ENCODE measurements at regions not wholly inside any gene's neighbourhood (a gene's known extent, or its start where the extent isn't known, plus 50 kb on each side); places are given as distances from the start of the nearest gene placed in this dataset.

- no peak for DNase-seq (ENCODE audit: low read depth, low spot score)
- ChIA-PET CTCF (no interaction called here), POLR2A (no interaction called here)
- no peak overlapping the region for H3K4me3 ChIP-seq (ENCODE audit: low read depth, low read length)
- TF ChIP-seq CTCF (IDR thresholded peaks at IDR 0.05; ENCODE audit: insufficient read depth, low read length, missing control alignments), result no peak
Observed at GRCh38 chrX:69313617-69314290, 148.5 kb upstream of the PJA1 start.

- H3K4me3 ChIP-seq (ENCODE audit: low read depth, low read length), result no peak overlapping the region
- ChIA-PET POLR2A (no interaction called here), CTCF (no interaction called here)
Observed at GRCh38 chrX:69311936-69312670, 146.8 kb upstream of the PJA1 start.

DNA sequence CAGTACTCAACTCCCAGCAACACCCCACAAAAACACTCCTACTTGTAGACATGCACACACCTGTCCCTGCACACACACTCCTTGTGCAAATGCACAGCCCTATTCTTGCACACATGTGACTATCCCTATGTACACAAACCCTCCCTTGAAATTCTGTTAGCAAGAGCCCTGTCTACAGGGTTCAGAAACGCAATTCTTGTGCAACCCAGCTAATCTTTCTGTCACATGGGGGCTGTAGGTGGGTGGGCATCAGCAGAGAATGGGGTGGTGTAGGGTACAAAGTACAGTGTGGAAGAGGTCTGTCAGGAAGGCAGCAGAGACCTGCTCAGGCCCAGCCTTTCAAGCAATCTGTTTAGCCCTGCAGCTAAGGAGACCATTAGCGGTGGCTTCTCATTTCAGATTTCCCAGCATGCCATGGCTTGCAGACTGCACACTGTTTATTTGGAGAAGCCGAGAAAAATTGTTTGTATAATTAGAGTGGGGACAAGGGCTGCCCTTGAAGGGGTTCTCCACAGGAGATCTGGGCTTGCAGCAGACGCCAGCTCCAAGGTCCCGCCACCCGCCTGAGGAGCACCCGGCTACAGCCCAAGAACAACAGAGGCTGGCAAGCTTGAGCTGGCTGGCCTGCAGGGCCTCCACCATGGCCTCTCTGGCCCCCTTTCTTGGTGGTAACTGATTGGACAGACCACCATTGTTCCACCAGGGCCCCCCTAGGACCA, 144.0 kb upstream of the PJA1 start:
- DNase-seq (ENCODE audit: low read depth, low spot score), result no peak
- ChIA-PET CTCF (no interaction called here), POLR2A (no interaction called here)
- no peak for TF ChIP-seq CTCF (IDR thresholded peaks at IDR 0.05; ENCODE audit: insufficient read depth, low read length, missing control alignments)
- H3K4me3 ChIP-seq (ENCODE audit: low read depth, low read length), result no peak overlapping the region

More at GRCh38 chrX:69311936-69312670, 146.8 kb upstream of the PJA1 start:
- TF ChIP-seq CTCF (IDR thresholded peaks at IDR 0.05; ENCODE audit: insufficient read depth, low read length, missing control alignments), result no peak
- no peak for DNase-seq (ENCODE audit: low read depth, low spot score)

GRCh38 chrX:69307756-69308155, 142.5 kb upstream of the PJA1 start:
- no peak for DNase-seq (ENCODE audit: low read depth, low spot score)
- H3K4me3 ChIP-seq (ENCODE audit: low read depth, low read length), result no peak overlapping the region
- CTCF ChIA-PET, result no interaction called here
- TF ChIP-seq CTCF (IDR thresholded peaks at IDR 0.05; ENCODE audit: insufficient read depth, low read length, missing control alignments), result no peak
- POLR2A ChIA-PET, result no interaction called here

GRCh38 chrX:69307029-69307428, 141.8 kb upstream of the PJA1 start:
- DNase-seq (ENCODE audit: low read depth, low spot score), result no peak
- TF ChIP-seq CTCF (IDR thresholded peaks at IDR 0.05; ENCODE audit: insufficient read depth, low read length, missing control alignments), result no peak
- CTCF ChIA-PET, result no interaction called here
- POLR2A ChIA-PET, result no interaction called here
- no peak overlapping the region for H3K4me3 ChIP-seq (ENCODE audit: low read depth, low read length)

DNA sequence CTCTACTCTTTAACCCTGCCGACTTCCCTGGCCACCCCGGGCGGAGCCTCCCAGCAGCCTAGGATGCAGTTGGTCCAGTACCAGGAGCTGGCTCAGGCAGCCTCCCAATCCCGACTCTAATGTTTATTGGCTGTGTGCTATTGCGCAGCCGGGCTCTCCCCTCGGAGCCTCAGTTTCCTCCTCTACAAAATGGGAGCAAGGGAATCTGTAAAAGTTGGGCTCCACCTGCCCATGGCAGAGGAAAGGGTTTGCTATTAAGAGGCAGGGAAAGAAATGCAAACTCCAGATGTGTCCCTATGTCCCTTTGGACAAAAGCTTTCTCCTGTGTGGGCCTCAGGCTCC, 140.8 kb upstream of the PJA1 start:
- CTCF ChIA-PET, result no interaction called here
- no peak overlapping the region for H3K4me3 ChIP-seq (ENCODE audit: low read depth, low read length)
- no peak for DNase-seq (ENCODE audit: low read depth, low spot score)
- POLR2A ChIA-PET, result no interaction called here
- no peak for TF ChIP-seq CTCF (IDR thresholded peaks at IDR 0.05; ENCODE audit: insufficient read depth, low read length, missing control alignments)
